ENCODE measurements at regions not wholly inside any gene's neighbourhood (a gene's known extent, or its start where the extent isn't known, plus 50 kb on each side); places are given as distances from the start of the nearest gene placed in this dataset.

GRCh38 chr11:87917111-87917510, 258.1 kb downstream of the RAB38 start:
- H3K9ac ChIP-seq (ENCODE audit: insufficient read length): no peak overlapping the region
- no peak for TF ChIP-seq POLR2AphosphoS5 (IDR thresholded peaks at IDR 0.05; ENCODE audit: borderline replicate concordance, low read depth, low read length)
- no peak for TF ChIP-seq FOXP2 (optimal IDR thresholded peaks at IDR 0.05; ENCODE audit: control extremely low read depth, extremely low read length, insufficient read depth)
- TF ChIP-seq EZH2 (IDR thresholded peaks at IDR 0.05): no peak
- no peaks in the 10 kb centered on the region for H3K36me3 ChIP-seq (ENCODE audit: insufficient read depth, low read length)
- H3K27ac ChIP-seq: no peak overlapping the region
- H3K9me3 ChIP-seq (ENCODE audit: low read depth, low read length): no peaks in the 10 kb centered on the region
- no peak for DNase-seq (ENCODE audit: low read depth, low spot score)
- no peak overlapping the region for H3K4me3 ChIP-seq

DNA sequence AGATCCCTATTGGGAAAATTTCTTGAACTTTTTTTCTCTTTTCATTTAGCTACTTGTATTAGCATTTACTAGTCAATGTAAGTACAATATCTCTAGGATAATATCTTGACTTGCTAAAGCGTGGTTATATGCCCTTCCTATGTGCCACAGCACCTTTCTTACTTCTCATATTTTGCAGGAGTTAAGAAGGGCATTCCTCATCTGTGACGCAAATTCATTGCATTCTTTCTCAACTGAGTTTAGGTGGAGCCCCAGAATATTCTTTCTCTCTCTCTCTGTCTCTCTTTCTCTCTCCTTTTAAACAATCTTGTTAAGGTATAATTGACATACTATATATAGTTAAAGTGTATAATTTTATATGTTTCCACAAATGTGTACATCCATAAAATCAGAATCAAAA, 266.1 kb downstream of the RAB38 start:
- H3K9ac ChIP-seq (ENCODE audit: insufficient read length): no peak overlapping the region
- no peak overlapping the region for H3K27ac ChIP-seq
- H3K4me3 ChIP-seq: no peak overlapping the region
- H3K9me3 ChIP-seq (ENCODE audit: low read depth, low read length): no peaks in the 10 kb centered on the region
- DNase-seq (ENCODE audit: low read depth, low spot score): no peak
- no peaks in the 10 kb centered on the region for H3K36me3 ChIP-seq (ENCODE audit: insufficient read depth, low read length)
- no peak for TF ChIP-seq POLR2AphosphoS5 (IDR thresholded peaks at IDR 0.05; ENCODE audit: borderline replicate concordance, low read depth, low read length)
- TF ChIP-seq EZH2 (IDR thresholded peaks at IDR 0.05): no peak
- no peak for TF ChIP-seq FOXP2 (optimal IDR thresholded peaks at IDR 0.05; ENCODE audit: control extremely low read depth, extremely low read length, insufficient read depth)

GRCh38 chr11:87908086-87908485, 267.2 kb downstream of the RAB38 start:
- Histone ChIP-seq H3K27ac (no peak overlapping the region), H3K9me3 (ENCODE audit: low read depth, low read length) (no peaks in the 10 kb centered on the region), H3K4me3 (no peak overlapping the region), H3K36me3 (ENCODE audit: insufficient read depth, low read length) (no peaks in the 10 kb centered on the region), H3K9ac (ENCODE audit: insufficient read length) (no peak overlapping the region)
- DNase-seq (ENCODE audit: low read depth, low spot score): no peak
- no peak for TF ChIP-seq FOXP2 (optimal IDR thresholded peaks at IDR 0.05; ENCODE audit: control extremely low read depth, extremely low read length, insufficient read depth)
- TF ChIP-seq POLR2AphosphoS5 (IDR thresholded peaks at IDR 0.05; ENCODE audit: borderline replicate concordance, low read depth, low read length): no peak
- no peak for TF ChIP-seq EZH2 (IDR thresholded peaks at IDR 0.05)

- no peak for DNase-seq (ENCODE audit: low read depth, low spot score)
- no peak for TF ChIP-seq EZH2 (IDR thresholded peaks at IDR 0.05)
- no peak for TF ChIP-seq POLR2AphosphoS5 (IDR thresholded peaks at IDR 0.05; ENCODE audit: borderline replicate concordance, low read depth, low read length)
- TF ChIP-seq FOXP2 (optimal IDR thresholded peaks at IDR 0.05; ENCODE audit: control extremely low read depth, extremely low read length, insufficient read depth): no peak
- Histone ChIP-seq H3K9me3 (ENCODE audit: low read depth, low read length) (no peaks in the 10 kb centered on the region), H3K27ac (no peak overlapping the region), H3K4me3 (no peak overlapping the region), H3K36me3 (ENCODE audit: insufficient read depth, low read length) (no peaks in the 10 kb centered on the region), H3K9ac (ENCODE audit: insufficient read length) (no peak overlapping the region)
These were observed 271.9 kb downstream of the RAB38 start for GRCh38 chr11:87903345-87903744.

- H3K9me3 ChIP-seq (ENCODE audit: low read depth, low read length): no peaks in the 10 kb centered on the region
- no peak overlapping the region for H3K27ac ChIP-seq
- no peak overlapping the region for H3K9ac ChIP-seq (ENCODE audit: insufficient read length)
- DNase-seq (ENCODE audit: low read depth, low spot score): no peak
- no peak overlapping the region for H3K4me3 ChIP-seq
- TF ChIP-seq EZH2 (IDR thresholded peaks at IDR 0.05): no peak
- H3K36me3 ChIP-seq (ENCODE audit: insufficient read depth, low read length): no peaks in the 10 kb centered on the region
These were observed 273.9 kb downstream of the RAB38 start for GRCh38 chr11:87901341-87901740.

DNA sequence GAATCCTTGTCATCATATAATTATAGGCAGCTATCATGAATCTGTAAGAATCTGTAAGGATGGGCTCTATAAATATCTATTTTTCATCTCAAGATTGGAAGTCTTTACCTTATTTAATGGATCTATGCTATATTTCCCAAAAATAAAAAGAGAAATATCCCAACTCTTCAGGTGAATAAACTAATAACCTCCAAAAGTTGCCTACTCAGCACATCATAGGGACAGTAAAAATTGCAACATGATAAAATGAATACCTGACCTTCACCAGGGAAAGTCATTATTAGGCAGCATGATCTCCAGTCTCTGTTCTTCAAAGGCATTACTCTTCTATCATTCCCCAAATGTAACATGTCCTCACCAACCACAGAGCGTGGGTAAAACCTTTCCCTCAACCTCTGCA, 277.3 kb downstream of the RAB38 start:
- Histone ChIP-seq H3K36me3 (ENCODE audit: insufficient read depth, low read length) (no peaks in the 10 kb centered on the region), H3K27ac (no peak overlapping the region), H3K9me3 (ENCODE audit: low read depth, low read length) (no peaks in the 10 kb centered on the region), H3K9ac (ENCODE audit: insufficient read length) (no peak overlapping the region), H3K4me3 (no peak overlapping the region)
- no peak for DNase-seq (ENCODE audit: low read depth, low spot score)
- TF ChIP-seq POLR2AphosphoS5 (IDR thresholded peaks at IDR 0.05; ENCODE audit: borderline replicate concordance, low read depth, low read length): no peak
- no peak for TF ChIP-seq FOXP2 (optimal IDR thresholded peaks at IDR 0.05; ENCODE audit: control extremely low read depth, extremely low read length, insufficient read depth)
- no peak for TF ChIP-seq EZH2 (IDR thresholded peaks at IDR 0.05)

GRCh38 chr11:87897071-87897470, 278.2 kb downstream of the RAB38 start:
- no peak overlapping the region for H3K27ac ChIP-seq
- no peak for DNase-seq (ENCODE audit: low read depth, low spot score)
- no peaks in the 10 kb centered on the region for H3K36me3 ChIP-seq (ENCODE audit: insufficient read depth, low read length)
- H3K9me3 ChIP-seq (ENCODE audit: low read depth, low read length): no peaks in the 10 kb centered on the region
- H3K4me3 ChIP-seq: no peak overlapping the region
- no peak overlapping the region for H3K9ac ChIP-seq (ENCODE audit: insufficient read length)
- no peak for TF ChIP-seq FOXP2 (optimal IDR thresholded peaks at IDR 0.05; ENCODE audit: control extremely low read depth, extremely low read length, insufficient read depth)
- no peak for TF ChIP-seq EZH2 (IDR thresholded peaks at IDR 0.05)
- no peak for TF ChIP-seq POLR2AphosphoS5 (IDR thresholded peaks at IDR 0.05; ENCODE audit: borderline replicate concordance, low read depth, low read length)

GRCh38 chr11:87894961-87895360, 280.3 kb downstream of the RAB38 start:
- no peak overlapping the region for H3K9ac ChIP-seq (ENCODE audit: insufficient read length)
- no peak for DNase-seq (ENCODE audit: low read depth, low spot score)
- no peaks in the 10 kb centered on the region for H3K9me3 ChIP-seq (ENCODE audit: low read depth, low read length)
- H3K4me3 ChIP-seq: no peak overlapping the region
- TF ChIP-seq FOXP2 (optimal IDR thresholded peaks at IDR 0.05; ENCODE audit: control extremely low read depth, extremely low read length, insufficient read depth) (no peak), EZH2 (IDR thresholded peaks at IDR 0.05) (no peak), POLR2AphosphoS5 (IDR thresholded peaks at IDR 0.05; ENCODE audit: borderline replicate concordance, low read depth, low read length) (no peak)
- H3K36me3 ChIP-seq (ENCODE audit: insufficient read depth, low read length): no peaks in the 10 kb centered on the region
- H3K27ac ChIP-seq: no peak overlapping the region

- no peak overlapping the region for H3K4me3 ChIP-seq
- H3K27ac ChIP-seq: no peak overlapping the region
- no peak overlapping the region for H3K9ac ChIP-seq (ENCODE audit: insufficient read length)
- no peak for TF ChIP-seq FOXP2 (optimal IDR thresholded peaks at IDR 0.05; ENCODE audit: control extremely low read depth, extremely low read length, insufficient read depth)
- TF ChIP-seq POLR2AphosphoS5 (IDR thresholded peaks at IDR 0.05; ENCODE audit: borderline replicate concordance, low read depth, low read length): no peak
- TF ChIP-seq EZH2 (IDR thresholded peaks at IDR 0.05): no peak
- no peaks in the 10 kb centered on the region for H3K9me3 ChIP-seq (ENCODE audit: low read depth, low read length)
- H3K36me3 ChIP-seq (ENCODE audit: insufficient read depth, low read length): no peaks in the 10 kb centered on the region
- DNase-seq (ENCODE audit: low read depth, low spot score): no peak
These were observed 283.0 kb downstream of the RAB38 start for GRCh38 chr11:87892291-87892690.
